ENCODE measurements at regions not wholly inside any gene's neighbourhood (a gene's known extent, or its start where the extent isn't known, plus 50 kb on each side); places are given as distances from the start of the nearest gene placed in this dataset.

DNA sequence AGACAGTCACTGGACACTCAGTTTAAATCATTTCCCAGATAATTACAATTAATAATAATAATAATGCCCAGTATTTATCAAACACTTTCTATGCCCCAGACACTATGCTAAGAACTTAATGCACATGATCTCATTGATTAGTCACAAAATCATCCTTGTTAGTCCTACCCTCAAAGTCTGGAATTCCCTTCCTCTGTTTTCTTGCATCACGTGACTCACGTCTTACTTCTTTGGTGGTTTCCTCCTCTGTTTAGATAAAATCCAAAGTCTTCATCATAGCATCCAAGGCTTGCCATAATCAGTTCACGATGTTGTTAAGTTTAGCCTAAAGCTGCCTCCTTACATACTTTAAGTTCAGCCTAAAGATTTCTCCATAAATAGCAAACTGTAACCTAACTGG, 471.9 kb downstream of the PMP22 start:
- Mint-ChIP-seq H3K4me1 (ENCODE audit: low read depth) (no peaks in the 10 kb centered on the region), H3K9me3 (no peaks in the 10 kb centered on the region), H3K27ac (no peak overlapping the region), H3K27me3 (ENCODE audit: low read depth) (peaks cover 8% of the 10 kb centered on the region), H3K36me3 (ENCODE audit: low read depth) (no peaks in the 10 kb centered on the region), H3K4me3 (no peak overlapping the region)

DNA sequence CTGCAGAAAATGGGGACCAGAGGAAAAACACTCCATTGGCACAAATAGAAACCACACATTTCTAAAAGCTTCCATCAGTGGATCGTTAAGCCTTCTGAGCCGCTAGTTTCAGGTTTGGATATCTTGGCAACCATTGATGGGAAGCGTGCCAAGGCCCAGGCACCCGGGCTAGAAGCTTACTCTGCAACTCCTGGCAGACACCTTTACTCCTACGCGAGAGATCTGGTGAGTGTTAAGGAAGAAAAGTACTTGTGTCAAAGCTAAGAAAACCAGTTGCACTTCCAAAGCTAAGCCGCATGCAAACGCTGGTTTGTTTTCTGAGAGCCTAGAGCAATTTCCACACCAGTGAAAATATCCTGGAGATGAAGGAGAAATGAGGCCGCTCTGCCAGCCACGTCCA, 472.4 kb downstream of the PMP22 start:
- no peaks in the 10 kb centered on the region for H3K36me3 Mint-ChIP-seq (ENCODE audit: low read depth)
- H3K9me3 Mint-ChIP-seq, result no peaks in the 10 kb centered on the region
- peaks cover 8% of the 10 kb centered on the region for H3K27me3 Mint-ChIP-seq (ENCODE audit: low read depth)

DNA sequence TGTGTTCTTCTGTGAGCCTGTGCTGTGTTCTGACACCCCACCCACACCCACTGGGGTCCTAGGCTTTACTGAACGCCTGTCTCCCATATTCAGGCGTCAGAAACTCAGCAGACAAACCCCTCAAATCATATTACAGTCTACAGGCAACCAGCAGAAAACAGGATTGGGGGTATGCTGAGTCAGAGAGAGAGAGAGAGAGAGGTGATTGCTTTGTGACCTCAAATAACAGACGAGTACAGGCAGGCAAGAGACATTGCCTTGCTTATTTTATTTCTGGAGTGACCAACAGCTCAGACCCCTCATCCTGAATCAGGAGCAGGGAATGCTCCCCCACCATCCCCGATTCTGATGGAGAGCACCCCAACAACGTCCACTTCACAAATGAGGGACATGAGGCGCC, 473.9 kb downstream of the PMP22 start:
- H3K9me3 Mint-ChIP-seq, result no peaks in the 10 kb centered on the region
- no peaks in the 10 kb centered on the region for H3K4me1 Mint-ChIP-seq (ENCODE audit: low read depth)

More for the DNA sequence above, 472.4 kb downstream of the PMP22 start:
- H3K4me1 Mint-ChIP-seq (ENCODE audit: low read depth), result no peaks in the 10 kb centered on the region
- H3K27ac Mint-ChIP-seq, result no peak overlapping the region
- no peak overlapping the region for H3K4me3 Mint-ChIP-seq

DNA sequence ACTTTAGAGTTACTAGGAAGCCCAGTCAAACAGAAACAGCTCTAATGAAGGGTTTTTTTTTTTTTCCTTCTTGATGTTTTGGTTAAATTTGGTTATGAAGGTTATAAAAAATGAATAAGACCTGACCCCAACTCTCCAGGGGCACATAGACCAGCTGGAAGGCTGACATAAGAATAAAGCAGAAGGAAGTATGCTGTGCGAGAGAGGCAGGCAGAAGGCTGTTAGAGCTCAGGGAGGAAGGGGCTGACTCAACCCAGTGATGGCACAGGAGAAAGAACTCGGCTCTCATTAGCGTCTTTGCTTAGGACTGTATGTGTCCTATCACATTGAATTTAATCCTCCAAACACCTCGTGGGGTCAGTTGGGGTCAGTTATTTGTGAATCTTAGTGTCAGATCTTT, 474.6 kb downstream of the PMP22 start:
- Mint-ChIP-seq H3K36me3 (ENCODE audit: low read depth) (no peaks in the 10 kb centered on the region), H3K27me3 (ENCODE audit: low read depth) (peaks cover 8% of the 10 kb centered on the region), H3K27ac (no peak overlapping the region), H3K4me3 (no peak overlapping the region), H3K9me3 (no peaks in the 10 kb centered on the region), H3K4me1 (ENCODE audit: low read depth) (no peaks in the 10 kb centered on the region)

More for the DNA sequence above, 473.9 kb downstream of the PMP22 start:
- Mint-ChIP-seq H3K36me3 (ENCODE audit: low read depth) (no peaks in the 10 kb centered on the region), H3K4me3 (no peak overlapping the region), H3K27ac (no peak overlapping the region), H3K27me3 (ENCODE audit: low read depth) (peaks cover 8% of the 10 kb centered on the region)

DNA sequence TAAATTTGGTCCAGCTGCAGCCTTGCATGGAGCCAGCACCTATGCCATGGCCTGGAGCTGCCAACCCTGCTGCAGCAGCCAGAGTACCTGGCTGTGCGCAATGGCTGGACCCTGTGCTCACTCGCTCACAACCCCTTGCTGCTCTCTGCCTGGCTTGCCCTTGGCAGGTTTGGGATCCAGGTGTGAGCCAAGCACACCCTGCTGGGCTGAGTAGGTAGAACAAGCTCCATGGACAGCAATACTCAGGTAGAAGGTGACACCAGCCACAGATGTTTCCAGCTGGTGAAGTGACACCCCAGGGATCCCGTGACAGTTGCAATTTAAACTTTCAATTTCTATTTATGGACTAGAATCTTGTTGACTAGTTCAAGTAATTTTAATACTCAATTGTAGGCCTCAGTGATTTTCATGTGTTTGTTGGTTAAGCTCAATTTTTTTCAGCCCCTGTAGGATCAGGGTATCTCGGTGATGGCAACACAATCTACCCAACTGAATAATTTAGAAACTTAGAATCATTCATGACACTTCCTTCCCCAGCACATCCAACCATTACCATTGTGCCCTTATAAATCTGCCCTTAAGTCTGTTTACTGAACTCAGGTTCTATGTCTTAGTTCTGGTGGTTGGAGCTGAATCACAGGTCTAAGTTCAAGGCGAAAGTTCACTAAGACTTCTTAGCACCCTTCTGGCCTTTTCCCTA, 480.0 kb downstream of the PMP22 start:
- Mint-ChIP-seq H3K4me3 (no peak overlapping the region), H3K9me3 (no peaks in the 10 kb centered on the region)

DNA sequence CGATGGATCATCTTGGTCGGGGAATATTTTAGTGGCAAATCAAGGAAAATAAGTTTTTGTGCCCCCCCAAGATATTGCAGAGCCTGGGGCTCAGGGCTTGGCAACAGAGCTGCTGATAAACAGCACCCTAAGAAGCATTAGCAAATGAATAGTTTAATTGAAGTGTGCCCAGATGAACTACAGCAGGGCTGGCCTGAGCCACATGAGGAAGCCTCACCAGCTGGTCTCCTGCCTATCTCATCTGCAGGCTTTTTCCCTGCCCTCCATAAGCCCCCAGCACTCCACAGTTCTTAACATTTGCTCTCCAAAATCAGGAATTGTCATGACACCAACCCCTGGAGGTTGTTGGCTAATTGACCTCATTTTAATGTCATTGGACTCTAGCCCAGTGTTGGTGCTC, 480.2 kb downstream of the HS3ST3B1 start:
- no peak overlapping the region for H3K27ac Mint-ChIP-seq
- H3K9me3 Mint-ChIP-seq, result no peaks in the 10 kb centered on the region
- no peaks in the 10 kb centered on the region for H3K27me3 Mint-ChIP-seq (ENCODE audit: low read depth)
- H3K4me3 Mint-ChIP-seq, result no peak overlapping the region
- H3K4me1 Mint-ChIP-seq (ENCODE audit: low read depth), result no peaks in the 10 kb centered on the region
- H3K36me3 Mint-ChIP-seq (ENCODE audit: low read depth), result no peaks in the 10 kb centered on the region

More for the DNA sequence above, 480.0 kb downstream of the PMP22 start:
- no peaks in the 10 kb centered on the region for H3K36me3 Mint-ChIP-seq (ENCODE audit: low read depth)
- H3K4me1 Mint-ChIP-seq (ENCODE audit: low read depth), result no peaks in the 10 kb centered on the region
- no peaks in the 10 kb centered on the region for H3K27me3 Mint-ChIP-seq (ENCODE audit: low read depth)
- H3K27ac Mint-ChIP-seq, result no peak overlapping the region

DNA sequence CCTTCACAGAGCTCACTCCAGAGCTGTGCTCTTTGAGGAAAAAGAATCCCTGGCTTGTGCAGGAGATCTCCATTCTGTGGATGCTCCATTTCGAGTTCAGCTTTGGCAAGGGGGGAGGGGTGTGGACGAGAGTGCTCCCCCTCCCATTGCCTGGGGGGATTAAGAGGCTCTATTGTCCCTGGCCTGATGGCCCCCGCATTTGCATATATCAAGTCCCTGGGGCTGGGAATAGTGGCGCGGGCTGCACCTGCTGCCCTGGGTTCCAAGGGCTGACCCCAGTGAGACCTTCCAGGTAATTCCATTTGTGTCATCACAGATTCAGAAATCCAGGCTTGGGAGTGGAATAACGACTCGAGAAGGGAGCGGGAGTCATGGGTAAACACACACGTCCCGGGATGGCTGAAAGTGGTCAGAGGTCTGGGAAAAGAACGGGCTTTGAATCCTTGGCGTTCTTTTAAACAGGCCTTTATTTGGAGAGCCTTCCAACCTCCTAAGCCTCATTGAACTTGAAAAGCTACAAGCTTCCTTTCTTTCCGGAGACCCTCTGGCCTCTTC, 479.3 kb downstream of the HS3ST3B1 start:
- H3K4me1 Mint-ChIP-seq (ENCODE audit: low read depth), result no peaks in the 10 kb centered on the region
- no peaks in the 10 kb centered on the region for H3K36me3 Mint-ChIP-seq (ENCODE audit: low read depth)
- H3K4me3 Mint-ChIP-seq, result no peak overlapping the region
- H3K27me3 Mint-ChIP-seq (ENCODE audit: low read depth), result no peaks in the 10 kb centered on the region
- no peak overlapping the region for H3K27ac Mint-ChIP-seq
- no peaks in the 10 kb centered on the region for H3K9me3 Mint-ChIP-seq

DNA sequence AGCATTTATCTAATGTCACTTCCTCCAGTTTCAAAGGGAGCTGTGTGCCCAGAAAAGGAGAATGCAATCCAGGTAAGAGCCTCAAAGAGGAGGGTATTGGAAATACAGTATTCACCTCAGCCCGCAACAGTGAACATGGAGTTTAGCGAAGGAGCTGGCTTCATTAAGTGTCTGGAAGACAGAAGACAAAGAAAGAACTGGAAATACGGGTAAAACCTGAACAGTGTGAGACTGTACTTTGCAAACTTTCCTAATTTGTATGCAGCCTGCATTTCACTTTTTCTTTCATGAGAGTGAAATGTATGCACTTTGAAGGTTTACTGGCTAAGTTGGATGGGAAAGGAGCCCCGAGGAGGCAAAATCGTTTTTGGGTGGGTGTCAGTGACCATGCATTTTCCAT, 478.4 kb downstream of the HS3ST3B1 start:
- Mint-ChIP-seq H3K4me3 (no peak overlapping the region), H3K9me3 (peaks cover 4% of the 10 kb centered on the region), H3K27ac (no peak overlapping the region), H3K27me3 (ENCODE audit: low read depth) (no peaks in the 10 kb centered on the region), H3K36me3 (ENCODE audit: low read depth) (no peaks in the 10 kb centered on the region), H3K4me1 (ENCODE audit: low read depth) (no peaks in the 10 kb centered on the region)

DNA sequence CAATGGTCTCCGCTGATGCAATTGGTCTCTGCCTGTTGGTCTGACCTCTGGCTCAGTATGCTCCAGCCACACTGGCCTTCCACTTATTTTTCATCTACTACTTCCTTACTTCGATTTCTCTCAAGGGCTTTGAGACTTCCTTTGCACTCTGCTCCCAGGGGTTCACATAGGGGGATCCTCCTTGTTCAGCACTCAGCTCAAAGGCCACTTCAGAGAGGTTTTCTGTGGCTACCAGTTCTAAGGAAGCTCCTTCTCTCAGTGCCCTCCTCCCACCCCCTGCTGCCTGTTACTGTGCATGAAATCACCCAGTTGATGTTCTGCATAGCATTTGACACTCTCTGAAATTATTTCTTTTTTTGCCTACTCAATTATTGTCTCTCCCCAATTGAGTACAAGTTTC, 476.4 kb downstream of the HS3ST3B1 start:
- H3K4me1 Mint-ChIP-seq (ENCODE audit: low read depth), result no peaks in the 10 kb centered on the region
- H3K4me3 Mint-ChIP-seq, result no peak overlapping the region
- no peaks in the 10 kb centered on the region for H3K36me3 Mint-ChIP-seq (ENCODE audit: low read depth)
- H3K27ac Mint-ChIP-seq, result no peak overlapping the region
- H3K9me3 Mint-ChIP-seq, result peaks cover 5% of the 10 kb centered on the region
- H3K27me3 Mint-ChIP-seq (ENCODE audit: low read depth), result no peaks in the 10 kb centered on the region

DNA sequence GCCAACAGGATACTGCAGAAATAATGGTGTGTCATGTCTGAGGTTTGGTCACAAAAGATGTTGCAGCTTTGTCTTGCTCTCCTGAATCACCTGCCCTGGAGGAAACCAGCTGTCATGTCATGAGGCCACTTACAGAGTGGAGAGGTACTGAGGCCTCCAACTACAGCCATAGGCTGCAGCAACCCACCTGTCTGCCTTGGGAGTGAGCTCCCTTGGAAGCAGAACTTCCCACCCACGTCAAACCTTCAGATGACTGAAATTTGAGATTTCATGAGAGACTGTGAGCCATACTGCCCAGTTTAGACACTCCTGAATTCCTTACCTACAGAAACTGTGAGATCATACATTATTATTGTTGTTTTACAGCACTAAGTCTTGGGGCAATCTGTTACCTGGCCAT, 475.9 kb downstream of the HS3ST3B1 start:
- H3K4me3 Mint-ChIP-seq, result no peak overlapping the region
- no peaks in the 10 kb centered on the region for H3K4me1 Mint-ChIP-seq (ENCODE audit: low read depth)

DNA sequence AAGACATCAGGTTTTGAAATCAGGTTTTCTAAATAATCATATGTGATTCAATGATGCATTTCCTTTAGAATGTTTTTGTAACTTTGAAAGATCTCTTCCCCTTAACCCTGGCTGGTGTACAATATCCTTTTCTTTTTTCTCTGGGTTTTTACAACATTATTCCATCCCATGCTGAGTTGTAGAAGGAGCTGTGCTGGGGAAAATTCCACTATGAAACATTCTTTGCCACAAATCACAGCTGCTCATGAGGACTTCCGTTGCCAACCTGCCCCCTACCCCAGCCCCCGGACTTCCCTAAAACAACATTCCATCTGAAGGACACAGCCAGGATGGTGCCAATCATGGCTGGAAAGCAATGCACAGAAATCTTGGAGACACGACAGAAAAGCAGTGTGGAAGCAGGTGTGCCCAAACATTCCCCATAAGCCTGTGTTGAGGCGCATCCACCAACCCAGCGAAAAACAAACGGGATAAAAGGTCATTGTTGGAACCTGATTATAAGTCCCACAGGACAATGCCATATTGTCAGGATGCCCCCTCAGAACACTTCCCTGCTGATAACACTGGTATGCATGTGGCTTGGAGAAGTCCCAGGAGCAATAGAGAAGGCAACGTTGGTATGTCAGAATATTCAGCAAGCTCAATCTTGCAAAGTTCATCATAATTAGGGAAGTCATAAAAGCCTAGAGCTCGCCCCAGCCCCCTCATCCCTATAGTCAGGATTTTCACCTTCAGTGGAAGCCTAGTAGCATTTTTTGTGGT, 475.0 kb downstream of the HS3ST3B1 start:
- Mint-ChIP-seq H3K27me3 (ENCODE audit: low read depth) (no peaks in the 10 kb centered on the region), H3K4me3 (no peak overlapping the region), H3K36me3 (ENCODE audit: low read depth) (no peaks in the 10 kb centered on the region), H3K4me1 (ENCODE audit: low read depth) (no peaks in the 10 kb centered on the region), H3K9me3 (peaks cover 5% of the 10 kb centered on the region), H3K27ac (no peak overlapping the region)

More for the DNA sequence above, 475.9 kb downstream of the HS3ST3B1 start:
- peaks cover 5% of the 10 kb centered on the region for H3K9me3 Mint-ChIP-seq
- H3K36me3 Mint-ChIP-seq (ENCODE audit: low read depth), result no peaks in the 10 kb centered on the region
- no peak overlapping the region for H3K27ac Mint-ChIP-seq
- no peaks in the 10 kb centered on the region for H3K27me3 Mint-ChIP-seq (ENCODE audit: low read depth)

DNA sequence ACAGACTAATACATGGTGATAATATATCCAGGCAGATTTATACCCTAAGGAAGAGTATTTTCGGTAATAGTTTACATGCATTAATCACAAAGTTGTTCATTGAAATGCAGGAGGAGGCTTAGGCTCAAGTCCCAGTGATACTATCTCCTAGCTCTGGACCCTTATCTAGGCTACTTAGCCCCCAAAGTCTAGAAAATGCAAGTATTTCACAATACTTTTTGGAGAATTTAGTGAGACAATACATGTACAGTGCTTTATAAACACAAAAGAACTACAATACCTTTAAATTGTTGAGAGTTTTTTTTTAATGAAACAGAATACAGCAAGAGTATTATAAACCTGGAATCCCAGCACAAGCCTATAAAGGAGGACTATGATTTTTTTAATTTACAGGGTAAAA, 473.9 kb downstream of the HS3ST3B1 start:
- Mint-ChIP-seq H3K36me3 (ENCODE audit: low read depth) (no peaks in the 10 kb centered on the region), H3K27me3 (ENCODE audit: low read depth) (no peaks in the 10 kb centered on the region), H3K4me1 (ENCODE audit: low read depth) (no peaks in the 10 kb centered on the region), H3K27ac (no peak overlapping the region), H3K4me3 (no peak overlapping the region), H3K9me3 (peaks cover 9% of the 10 kb centered on the region)

DNA sequence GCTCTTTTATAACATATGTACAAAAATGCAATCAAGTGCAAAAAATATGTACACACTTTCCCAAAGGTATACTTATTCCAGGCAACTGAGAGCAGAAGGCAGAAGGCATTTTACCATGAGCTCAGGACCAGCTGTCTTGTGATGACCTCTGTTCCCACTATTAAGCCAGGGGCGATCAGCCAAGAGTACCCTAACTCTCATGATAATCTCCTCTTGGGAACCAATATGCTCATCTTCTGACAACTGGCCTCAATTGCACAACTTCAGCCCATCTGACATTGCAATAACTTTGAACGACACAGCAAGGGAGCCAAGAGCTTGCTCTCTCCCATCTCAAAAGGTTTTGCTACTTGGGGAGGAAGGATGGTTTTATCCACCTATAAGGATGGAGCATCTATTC, 471.9 kb downstream of the HS3ST3B1 start:
- Mint-ChIP-seq H3K4me3 (no peak overlapping the region), H3K27me3 (ENCODE audit: low read depth) (no peaks in the 10 kb centered on the region), H3K4me1 (ENCODE audit: low read depth) (no peaks in the 10 kb centered on the region), H3K36me3 (ENCODE audit: low read depth) (no peaks in the 10 kb centered on the region), H3K27ac (no peak overlapping the region), H3K9me3 (peaks cover 9% of the 10 kb centered on the region)

DNA sequence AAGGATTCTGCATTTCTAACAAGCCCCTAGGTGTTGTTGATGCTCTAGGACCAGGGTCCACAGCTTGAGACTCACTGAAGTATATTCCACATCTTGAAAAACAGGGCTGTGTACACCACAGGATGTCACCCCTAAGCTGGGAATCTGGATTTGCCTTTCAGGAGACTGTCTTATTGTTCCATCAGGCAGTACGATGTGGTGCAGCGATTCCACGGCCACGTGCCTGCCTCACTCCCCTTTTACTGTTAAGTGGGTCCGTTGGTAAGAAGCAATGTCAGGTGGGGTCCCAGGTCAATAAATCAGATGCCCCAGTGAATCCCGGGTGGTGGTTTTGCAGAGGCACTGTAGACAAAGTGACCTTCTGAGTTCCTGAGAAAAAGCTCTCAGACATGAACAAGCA, 470.7 kb downstream of the HS3ST3B1 start:
- no peaks in the 10 kb centered on the region for H3K4me1 Mint-ChIP-seq (ENCODE audit: low read depth)
- no peaks in the 10 kb centered on the region for H3K27me3 Mint-ChIP-seq (ENCODE audit: low read depth)
- no peaks in the 10 kb centered on the region for H3K36me3 Mint-ChIP-seq (ENCODE audit: low read depth)
- H3K9me3 Mint-ChIP-seq, result peaks cover 12% of the 10 kb centered on the region
- H3K4me3 Mint-ChIP-seq, result no peak overlapping the region
- H3K27ac Mint-ChIP-seq, result no peak overlapping the region

DNA sequence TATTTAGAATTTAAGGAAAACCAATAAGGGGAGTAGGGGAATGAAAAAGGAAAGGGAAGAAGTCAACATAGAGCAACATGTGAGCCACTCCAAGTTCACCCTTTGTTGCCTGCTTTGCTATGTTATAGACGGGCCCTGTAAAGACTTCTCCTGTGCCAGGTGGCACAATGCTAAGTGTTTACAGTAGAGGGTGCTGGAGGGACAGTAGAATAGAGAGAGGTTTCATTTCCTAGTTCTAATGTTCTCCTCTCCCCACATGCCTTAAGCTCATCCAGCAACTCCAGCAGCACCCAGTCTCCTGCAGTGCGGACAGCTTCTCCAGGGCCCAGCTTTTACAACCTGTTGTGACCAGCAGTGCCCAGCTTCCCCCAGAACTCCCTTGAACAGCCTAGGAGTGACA, 468.0 kb downstream of the HS3ST3B1 start:
- Mint-ChIP-seq H3K27ac (no peak overlapping the region), H3K4me1 (ENCODE audit: low read depth) (no peaks in the 10 kb centered on the region)

More for the DNA sequence above, 468.0 kb downstream of the HS3ST3B1 start:
- H3K27me3 Mint-ChIP-seq (ENCODE audit: low read depth), result no peaks in the 10 kb centered on the region
- peaks cover 7% of the 10 kb centered on the region for H3K9me3 Mint-ChIP-seq
- no peaks in the 10 kb centered on the region for H3K36me3 Mint-ChIP-seq (ENCODE audit: low read depth)
- H3K4me3 Mint-ChIP-seq, result no peak overlapping the region
